Anterior cingulate cortex (tissue), 58 donors: ENCODE measurements at regions not wholly inside any gene's neighbourhood (a gene's known extent, or its start where the extent isn't known, plus 50 kb on each side); places are given as distances from the start of the nearest gene placed in this dataset.

Source experiments
- DNase-seq, 58 donors: peaks; one replicate each; lab custom pipeline; 2025; lab: John Stamatoyannopoulos, UW

DNA sequence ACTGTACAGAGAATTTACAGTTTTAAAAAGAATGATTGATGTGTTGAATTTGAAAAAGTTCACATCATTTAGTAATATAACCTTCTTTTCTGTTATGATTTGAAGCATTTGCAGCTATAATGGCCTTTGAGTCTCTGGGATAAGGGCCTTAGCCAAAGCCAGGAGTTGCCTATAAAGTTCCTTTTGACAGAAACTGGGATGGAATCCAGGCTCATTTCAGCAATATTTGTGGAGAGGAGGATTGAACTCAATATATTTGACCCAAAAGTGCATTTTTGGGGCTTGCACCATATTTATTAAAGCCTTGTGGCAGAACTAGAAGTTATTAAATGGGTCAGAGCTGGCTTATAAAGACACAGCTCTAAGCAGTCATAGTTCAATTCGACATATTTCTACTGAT is 348.7 kb upstream of the EPHA3 start:
- DNase-seq, result no peak

DNA sequence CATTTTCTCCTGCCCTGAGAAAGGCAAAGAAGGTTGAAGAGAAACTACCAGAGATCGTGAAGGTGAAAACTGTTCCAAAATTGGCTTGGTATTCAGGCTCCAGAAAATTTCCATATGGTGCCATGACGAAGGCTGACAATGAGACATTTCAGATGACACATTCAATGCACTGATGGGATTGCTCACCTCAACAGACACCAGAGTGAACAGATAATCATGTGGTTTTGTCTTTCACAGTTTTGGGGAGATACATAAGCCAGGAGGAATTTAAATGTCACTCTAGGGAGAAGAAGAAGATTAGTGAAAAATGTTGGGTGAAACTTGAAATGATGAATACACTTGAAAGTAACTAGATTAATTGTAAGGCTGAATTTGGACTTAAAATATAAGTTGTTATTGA is 339.7 kb upstream of the EPHA3 start:
- no peak for DNase-seq

DNA sequence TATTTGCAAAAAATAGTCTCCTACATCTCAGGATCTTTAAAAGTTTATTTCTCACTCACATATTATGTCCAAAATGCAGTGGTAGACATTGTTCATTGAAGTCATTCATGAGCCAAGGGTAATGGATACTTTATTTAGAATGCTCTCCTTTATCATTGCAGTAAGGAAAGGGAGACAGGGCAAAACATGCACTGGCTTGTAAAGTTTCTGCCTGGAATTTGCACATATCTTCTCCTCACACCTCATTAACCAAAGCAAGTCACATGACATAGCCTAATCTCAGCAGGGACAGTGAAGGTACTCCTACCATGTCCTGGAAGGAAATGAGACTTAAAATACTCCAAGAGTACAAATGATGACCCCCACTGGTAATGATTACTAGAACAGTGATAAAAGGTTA is 333.7 kb upstream of the EPHA3 start:
- DNase-seq, result no peak

DNA sequence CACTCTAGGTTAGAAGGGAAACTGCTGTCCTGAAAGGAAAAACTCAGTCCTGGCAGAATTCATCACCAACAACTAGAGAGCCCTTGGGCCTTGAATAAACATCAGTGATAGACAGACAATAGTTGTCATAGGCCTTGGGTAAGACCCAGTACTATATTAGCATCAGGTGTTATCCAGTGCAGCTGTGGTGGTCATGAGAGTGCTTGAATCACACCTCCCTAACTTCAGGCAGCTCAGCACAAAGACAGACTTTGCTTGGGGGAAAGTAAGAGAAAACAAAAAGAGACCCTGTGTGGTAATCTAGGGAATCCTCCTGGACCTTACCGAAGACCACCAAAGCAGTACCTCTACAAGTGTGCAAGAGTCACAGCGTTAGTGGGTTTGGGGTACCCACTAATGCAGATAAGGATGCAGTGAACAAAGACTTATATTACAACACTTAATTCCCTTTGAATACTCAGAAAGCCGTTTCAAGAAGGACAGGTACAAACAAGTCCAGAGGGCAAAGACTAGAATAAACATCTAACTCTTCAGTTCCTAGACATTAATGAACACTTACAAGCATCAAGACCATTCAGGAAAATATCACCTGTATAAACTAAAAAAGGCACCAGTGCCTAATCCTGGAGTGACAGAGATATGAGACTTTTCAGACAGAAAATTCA is 332.3 kb upstream of the EPHA3 start:
- no peak for DNase-seq

DNA sequence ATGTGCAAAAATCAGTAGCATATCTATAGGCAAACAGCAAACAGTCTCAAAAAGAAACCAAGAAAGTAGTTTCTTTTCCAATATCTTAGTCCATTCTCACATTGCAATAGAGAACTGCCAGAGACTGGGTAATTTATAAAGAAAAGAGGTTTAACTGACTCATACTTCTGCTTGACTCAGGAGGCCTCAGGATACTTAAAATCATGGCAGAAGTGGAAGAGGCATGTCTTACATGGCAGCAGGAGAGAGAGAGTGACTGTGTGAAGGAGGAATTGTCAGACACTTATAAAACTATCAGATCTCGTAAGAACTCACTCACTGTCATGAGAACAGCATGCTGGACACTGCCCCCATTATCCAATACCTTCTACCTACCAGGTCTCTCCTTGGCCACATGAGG is 327.9 kb upstream of the EPHA3 start:
- DNase-seq, result no peak

DNA sequence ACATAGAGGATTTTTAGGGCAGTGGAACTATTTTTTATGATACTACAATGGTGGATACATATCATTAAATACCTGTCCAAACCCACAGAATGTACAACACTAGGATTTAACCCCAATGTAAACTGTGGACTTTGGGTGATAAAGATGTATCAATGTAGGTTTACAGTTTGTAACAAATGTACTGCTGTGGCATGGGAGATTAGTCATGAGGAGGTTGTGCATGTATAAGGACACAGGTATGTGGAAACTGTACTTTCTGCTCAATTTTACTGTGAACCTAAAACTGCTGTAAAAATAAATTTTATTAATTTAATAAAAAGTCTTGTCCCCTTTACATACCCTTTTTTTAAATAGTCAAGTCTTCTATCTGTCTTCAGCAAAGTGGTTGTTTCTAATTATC is 322.5 kb upstream of the EPHA3 start:
- no peak for DNase-seq

DNA sequence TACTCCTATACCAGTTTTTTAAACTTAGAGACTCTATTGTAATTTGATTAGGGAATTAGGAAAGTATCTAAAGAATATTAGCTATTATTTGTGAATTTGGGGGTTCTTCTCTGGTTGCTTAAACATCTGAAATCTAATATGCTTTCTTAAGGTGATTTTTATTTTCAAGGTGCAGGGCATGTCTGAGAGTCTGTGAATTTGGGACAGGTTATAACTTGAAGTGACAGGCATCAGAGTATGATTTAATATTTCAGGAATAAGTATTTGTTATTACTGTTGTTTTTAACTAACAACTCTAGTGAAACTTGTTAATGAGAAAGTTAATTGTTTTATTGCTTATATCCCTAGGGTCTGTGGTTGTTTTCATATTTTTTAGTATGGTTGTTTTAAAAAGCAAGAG is 321.6 kb upstream of the EPHA3 start:
- DNase-seq, result no peak

DNA sequence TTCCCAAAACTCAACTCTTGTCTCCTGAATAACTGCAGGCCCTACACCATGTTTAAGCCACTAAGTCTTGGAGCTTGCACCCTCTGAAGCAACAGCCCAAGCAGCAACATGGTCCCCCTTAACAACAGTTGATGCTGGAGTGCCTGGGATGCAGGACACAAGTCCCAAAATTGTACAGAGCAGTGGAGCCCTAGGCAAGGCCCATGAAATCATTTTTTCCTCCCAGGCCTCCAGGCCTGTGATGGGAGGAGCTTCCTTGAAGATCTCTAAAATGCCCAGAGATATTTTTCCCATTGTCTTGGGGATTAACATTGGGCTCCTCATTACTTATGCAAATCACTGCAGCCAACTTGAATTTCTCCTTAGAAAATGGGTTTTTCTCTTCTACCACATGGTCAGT is 311.9 kb upstream of the EPHA3 start:
- DNase-seq, result no peak

DNA sequence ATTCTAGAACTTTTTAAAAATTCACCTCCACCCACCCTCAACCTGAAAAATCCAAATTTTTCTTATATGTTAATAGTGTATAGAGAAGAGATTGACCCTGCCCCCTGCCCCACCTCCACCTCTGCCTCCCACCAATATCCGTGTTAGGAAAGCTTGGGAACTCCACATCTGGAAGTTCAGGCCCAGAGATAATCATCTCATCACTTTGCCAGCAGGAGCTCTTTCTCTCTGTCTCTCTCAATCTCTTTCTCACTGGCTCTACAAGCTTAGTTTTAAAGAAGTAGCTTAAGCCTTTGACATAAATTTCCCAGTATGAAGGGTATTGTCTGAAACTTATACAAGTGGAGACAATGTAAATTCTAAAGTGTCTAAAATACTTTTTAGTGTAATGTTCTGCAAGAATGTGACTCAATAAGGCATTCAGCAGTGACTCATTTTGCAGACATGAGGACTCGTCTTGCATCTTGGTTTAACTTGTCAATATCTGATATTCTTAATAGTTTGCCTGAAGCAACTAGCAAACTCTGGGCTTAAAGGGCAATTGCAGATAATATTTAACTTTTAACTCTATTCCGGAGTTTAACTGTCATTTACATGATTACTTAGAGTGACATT is 299.8 kb upstream of the EPHA3 start:
- no peak for DNase-seq

DNA sequence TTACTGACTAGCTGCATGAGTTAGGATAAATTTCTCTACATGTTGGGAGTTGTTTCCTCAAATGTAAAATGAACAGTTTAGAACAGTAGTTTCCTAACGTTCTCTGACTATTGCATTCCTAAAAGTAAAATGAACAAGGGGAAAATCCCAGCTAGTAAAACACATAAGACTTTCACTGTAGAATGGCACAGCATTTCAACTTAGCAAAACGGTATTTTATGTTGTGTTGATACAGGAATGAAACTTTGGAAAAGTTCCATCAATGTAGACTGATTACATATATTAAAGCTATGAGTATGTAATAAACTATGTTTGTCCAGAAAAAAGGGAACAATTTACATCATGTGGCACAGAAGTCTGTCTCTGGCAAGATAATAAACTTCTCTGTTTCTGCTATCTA is 297.4 kb upstream of the EPHA3 start:
- DNase-seq, result no peak

DNA sequence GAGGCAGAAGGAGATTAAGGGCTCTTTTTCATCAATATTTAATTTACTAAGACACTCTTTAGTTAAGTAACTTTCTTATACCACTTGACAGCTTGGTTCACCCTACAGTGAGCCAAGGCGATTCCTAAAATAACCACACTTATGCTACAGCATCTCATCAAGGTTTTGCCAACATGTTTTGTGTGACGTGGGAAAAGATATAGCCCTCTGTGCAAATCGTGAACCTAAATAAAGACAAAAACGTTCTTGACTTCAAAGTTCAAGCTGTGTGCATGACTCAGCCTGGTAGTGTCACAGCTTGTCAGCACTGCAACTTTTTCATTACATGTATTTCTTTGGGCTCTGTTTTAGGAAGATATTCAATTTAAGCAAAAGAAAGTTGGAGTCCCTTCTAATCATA is 297.0 kb upstream of the EPHA3 start:
- no peak for DNase-seq

DNA sequence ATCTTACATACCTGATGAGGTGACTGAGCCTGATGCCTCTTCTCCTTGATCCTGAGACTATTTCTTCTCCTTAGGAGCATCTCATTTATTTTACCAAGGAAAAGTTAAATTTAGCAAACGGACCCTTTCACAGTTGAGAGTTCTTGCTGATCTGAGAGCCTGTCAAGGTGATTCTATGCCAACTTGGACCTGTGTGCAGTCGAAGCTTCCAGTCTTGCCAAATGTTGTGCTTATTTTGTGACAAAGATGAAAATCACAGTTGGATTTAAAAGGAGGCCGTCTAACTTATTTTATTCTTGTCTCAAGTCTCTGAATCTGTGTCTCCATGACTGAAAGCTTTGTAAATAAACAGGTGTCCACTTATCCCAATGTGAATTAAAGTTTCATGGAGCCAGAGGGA is 296.3 kb upstream of the EPHA3 start:
- DNase-seq, result no peak

DNA sequence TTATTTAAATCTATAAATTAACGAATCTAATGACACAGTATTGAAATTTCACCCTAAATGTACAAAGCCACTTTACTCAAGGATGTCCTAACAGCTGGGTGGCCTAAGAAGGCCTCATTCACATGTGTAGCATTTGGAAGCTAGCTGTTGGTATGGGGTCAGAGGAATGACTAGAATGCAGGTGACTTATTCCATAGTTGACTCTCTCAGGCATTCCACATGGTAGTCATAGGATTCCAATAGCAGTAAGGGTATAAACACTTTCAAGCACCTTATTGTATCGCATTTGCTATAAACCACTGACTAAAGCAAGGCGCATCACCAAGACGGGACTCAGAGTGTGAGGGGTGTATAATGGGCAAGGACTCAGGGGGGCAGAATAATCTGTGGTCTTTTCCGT is 294.8 kb upstream of the EPHA3 start:
- DNase-seq, result no peak

DNA sequence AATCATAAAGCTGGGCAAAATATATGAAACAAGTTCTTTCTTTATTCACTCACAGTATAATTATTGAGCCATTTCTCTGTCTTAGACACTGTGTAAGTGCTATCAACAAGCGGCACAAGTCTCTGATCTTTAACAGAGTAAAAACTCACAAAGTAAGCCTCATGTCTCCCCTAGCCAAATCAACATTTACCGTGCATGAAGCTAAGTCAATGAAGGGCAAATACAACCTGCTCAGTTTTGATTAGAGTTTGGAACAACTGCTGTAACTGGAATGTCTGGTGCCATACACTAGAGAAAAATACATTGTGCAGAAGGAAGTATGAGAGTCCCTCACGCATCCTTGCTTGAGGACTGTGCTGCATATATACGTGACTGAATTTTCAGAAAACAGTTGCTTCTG is 291.0 kb upstream of the EPHA3 start:
- DNase-seq, result no peak

DNA sequence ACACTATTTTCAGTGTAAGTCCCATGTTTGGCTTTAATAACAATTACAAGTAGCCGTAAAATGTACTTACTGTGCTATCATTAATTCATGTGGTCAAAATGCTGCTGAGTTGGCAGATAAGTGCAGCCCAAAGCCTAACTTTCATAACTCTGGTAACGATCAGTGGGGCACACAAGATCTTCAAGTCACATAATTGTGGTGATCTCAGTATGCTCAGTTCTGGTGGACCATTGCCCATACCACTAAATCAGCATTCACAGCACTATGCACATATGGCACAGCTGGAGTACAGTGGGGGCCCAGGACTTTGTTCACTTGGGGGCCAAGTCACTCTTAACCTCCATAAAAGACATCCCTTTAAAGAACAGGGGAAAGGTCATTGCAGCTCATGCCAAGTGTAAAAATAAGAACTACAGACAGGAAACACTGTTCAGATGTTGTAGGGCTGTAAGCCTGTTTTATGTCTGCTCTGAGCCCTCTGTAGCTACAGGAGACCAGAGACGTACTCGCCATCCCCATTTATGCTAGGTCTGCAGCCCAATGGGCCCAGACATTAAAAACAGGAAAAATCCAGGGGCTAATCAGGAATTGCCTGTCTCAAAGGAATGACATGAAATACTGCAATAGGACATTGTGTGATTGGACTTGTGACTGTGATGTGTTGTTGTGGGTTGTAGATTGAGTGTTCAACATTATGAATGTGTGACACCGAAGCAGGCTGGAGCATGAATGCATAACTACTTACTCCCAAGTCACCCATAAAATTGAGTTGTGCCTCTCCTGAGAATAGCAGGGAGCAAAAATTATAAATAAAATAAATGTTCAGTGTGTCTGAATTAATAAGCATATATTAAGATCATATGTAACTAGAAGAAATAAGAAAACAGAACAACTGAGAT is 282.5 kb upstream of the EPHA3 start:
- no peak for DNase-seq

DNA sequence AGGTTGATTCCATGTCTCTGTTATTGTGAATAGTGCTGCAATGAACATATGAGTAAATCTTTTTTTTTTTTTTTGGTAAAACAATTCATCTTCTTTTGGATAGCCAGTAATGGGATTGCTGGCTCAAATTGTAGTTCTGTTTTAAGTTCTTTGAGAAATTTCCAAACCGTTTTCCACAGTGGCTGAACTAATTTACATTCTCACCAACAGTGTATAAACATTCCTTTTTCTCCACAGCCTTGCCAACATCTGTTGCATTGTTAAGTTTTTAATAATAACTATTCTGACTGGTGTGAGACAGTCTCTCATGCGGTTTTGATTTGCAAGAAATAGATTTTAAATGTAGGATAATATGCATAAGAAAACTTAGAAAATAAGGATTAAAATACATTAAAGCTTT is 279.0 kb upstream of the EPHA3 start:
- DNase-seq, result no peak

DNA sequence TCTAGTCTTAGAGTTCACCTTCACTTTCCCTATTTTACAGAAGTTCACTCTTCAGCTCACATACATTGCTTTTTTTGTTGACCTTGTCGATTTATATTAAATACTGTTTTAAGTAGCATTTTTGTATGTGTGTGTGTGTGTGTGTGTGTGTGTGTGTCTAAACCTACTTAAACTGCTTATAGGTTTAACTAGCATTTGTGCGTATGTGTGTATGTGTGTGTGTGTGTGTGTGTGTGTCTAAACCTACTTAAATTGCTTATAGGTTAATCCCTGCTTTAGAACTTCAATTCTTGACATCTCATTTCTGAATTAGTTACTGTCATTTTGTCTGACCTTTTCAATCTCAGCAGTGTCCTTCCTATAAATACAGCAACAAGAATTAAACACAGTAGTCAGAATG is 254.8 kb upstream of the EPHA3 start:
- no peak for DNase-seq

DNA sequence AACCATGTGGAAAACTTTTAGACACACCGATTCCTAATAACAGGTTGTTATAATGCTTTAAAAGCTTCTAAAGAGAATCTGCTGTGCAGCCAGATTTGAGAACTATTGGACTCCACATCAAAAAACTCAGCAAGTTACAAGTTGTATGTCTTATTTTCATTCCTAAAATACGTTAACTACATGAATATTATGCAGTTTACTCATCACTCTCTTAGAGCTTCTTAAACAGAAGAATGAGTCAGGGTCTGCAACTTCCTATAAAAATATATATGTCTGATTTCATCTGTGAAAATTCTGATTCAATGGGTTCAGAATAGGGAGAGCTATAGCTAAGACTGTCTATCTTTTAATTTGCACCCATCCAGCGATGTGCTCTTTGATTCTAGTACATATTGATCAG is 244.2 kb upstream of the EPHA3 start:
- DNase-seq, result no peak

DNA sequence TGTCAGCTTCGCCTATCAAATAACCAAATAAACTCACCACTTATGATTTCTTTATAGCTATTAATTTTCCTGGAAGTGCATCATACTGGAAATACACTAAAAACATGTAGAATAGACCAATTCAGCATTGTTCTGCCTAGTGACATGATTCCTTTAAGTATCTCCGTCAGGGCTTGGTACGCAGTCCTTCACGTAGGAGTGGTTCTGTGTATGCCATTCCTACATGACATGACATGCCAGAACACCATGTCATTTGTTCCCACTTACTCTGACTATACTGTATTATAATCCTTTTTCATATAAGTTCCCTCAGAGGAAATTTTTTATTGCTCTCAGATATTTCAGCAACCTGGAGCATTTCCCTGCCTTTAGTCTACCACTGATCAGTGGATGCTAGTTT is 230.7 kb upstream of the EPHA3 start:
- no peak for DNase-seq

DNA sequence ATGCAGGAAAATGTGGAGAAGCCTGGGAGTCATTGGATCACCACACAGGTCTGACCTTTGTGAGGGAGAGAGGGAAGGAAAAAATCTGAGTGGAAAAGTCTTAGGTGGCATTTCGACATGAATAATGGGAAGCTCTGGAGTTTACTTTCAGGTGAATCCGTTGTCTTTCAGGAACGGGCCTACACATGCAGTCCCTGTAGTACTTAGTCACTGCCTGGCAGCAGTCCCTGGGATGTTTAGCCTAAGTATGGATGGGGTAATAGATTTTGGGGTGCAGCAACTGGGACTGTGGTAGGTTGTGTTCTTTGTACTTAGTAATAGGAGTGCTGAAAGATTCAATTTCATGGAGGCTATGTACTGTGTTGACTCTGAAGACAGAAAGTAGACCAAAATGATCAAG is 227.5 kb upstream of the EPHA3 start:
- no peak for DNase-seq

DNA sequence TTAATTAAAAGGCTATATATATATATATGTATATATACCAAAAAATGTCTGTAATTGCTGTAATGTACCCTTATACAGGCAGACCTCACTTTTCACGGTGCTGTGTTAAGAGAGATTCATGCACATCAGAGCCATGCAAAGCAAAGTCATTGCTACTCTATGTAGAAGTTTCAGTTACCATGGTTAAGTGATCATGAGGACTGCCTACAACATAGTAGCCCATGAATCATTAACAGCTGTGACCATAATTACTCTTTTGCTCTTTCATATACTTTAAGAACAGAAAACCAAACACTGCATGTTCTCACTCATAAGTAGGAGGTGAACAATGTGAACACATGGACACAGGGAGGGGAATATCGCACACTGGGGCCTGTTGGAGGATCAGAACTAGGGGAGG is 225.3 kb upstream of the EPHA3 start:
- no peak for DNase-seq

DNA sequence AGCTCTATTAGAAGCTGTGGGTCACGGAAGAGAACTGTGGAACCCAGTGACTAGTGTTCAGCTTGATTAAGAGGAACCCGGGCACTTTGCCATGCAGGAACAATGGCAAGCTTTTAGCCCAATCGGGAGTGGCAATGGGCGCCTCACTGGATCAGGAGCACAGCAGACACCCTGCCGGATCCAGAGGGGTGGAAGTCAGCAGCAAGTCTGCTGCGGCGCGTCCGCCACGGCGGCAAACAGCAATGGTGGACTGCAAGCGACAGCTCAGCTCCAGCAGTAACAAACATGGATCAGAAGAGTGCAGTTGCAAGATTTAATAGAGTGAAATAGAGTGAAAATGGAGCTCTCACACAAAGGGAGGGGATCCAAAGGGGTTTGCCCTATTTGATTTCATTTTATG is 220.8 kb upstream of the EPHA3 start:
- DNase-seq, result peak in 3 of 58 donors; percentile 1 to 6 (median 4)
